Heart right ventricle (tissue), 16 donors: ENCODE measurements at regions not wholly inside any gene's neighbourhood (a gene's known extent, or its start where the extent isn't known, plus 50 kb on each side); places are given as distances from the start of the nearest gene placed in this dataset.

Experiments used
- ATAC-seq, 8 donors: fragments of 200-7000 bp; cut with Tn5 transposase; one replicate each; pipeline ENCODE4 v1.9.1; 2020; ENCODE audit warnings: mild to moderate bottlenecking in 8 of 8, moderate library complexity in 8 of 8, moderate number of reproducible peaks in 1 of 8
- DNase-seq, 2 donors: peaks; one replicate each; pipeline ENCODE4 v3.0.0-alpha.2; 2020
- H3K27ac ChIP-seq, 10 donors: fragments of 200-600 bp; sonication (generic) in 2 of 10; one replicate each; pipeline versions ENCODE4 v1.5.0 to v1.8.0; 2020 to 2022; ENCODE audit warnings: mild to moderate bottlenecking in 3 of 10
- H3K27me3 ChIP-seq, 7 donors: fragments of 200-600 bp; one replicate each; pipeline ENCODE4 v1.8.0; 2021 to 2022; ENCODE audit warnings: mild to moderate bottlenecking in 2 of 7
- H3K36me3 ChIP-seq, 9 donors: fragments of 200-600 bp; sonication (generic) in 1 of 9; one replicate each; pipeline versions ENCODE4 v1.5.0 to v1.8.0; 2020 to 2022; ENCODE audit warnings: mild to moderate bottlenecking in 2 of 9
- H3K4me1 ChIP-seq, 9 donors: fragments of 200-600 bp; sonication (generic) in 1 of 9; one replicate each; pipeline versions ENCODE4 v1.5.0 to v1.8.0; 2020 to 2022; ENCODE audit warnings: mild to moderate bottlenecking in 4 of 9
- H3K4me3 ChIP-seq, 10 donors: fragments of 200-600 bp; sonication (generic) in 2 of 10; one replicate each; pipeline versions ENCODE4 v1.5.0 to v1.8.0; 2020 to 2022; ENCODE audit warnings: mild to moderate bottlenecking in 7 of 10, moderate library complexity in 2 of 10
- H3K9me3 ChIP-seq, 11 donors: fragments of 200-600 bp in 10 of 11; sonication (generic) in 2 of 11; one replicate each; pipeline versions ENCODE4 v1.5.0 to v1.8.0; 2013 to 2022; ENCODE audit warnings: mild to moderate bottlenecking in 2 of 11, control low read depth in 1 of 11, moderate library complexity in 1 of 11
- CTCF ChIP-seq, 9 donors: fragments of 200-600 bp; sonication (generic) in 2 of 9; IDR thresholded peaks; one replicate each; pipeline versions ENCODE4 v1.5.0 to v1.8.0; 2021 to 2022; ENCODE audit warnings: antibody characterized with exemption in 9 of 9, mild to moderate bottlenecking in 5 of 9, moderate library complexity in 1 of 9
- WGBS, 2 donors: extraction: QIAGEN DNeasy Blood & Tissue Kit; methylation state at CpG; one replicate each; pipeline ENCODE4 v1.1.7; 2013; ENCODE audit warnings: inconsistent platforms in 1 of 2; 5-methylcytosine and 5-hydroxymethylcytosine counted together
- intact Hi-C, 10 donors: fragments of 100-400 bp; cut with DNase I; formaldehyde crosslinking; loops; one replicate each; pipeline versions ENCODE4 v1.11.1 to v1.14.2; 2022
- donor health status: Arrhythmogenic right ventricular cardiomyopathy.
- donor health status: ischemic (EF 13 %, LVEDD 7.1; RV severe dilation, severe dysfunction).
- donor health status: healthy with polysubstance abuse.
- donor health status: DM: no; HTN: yes; CAD: no.
- donor health status: DM: no; HTN: no; CAD: no.
- donor health status: ischemic (EF 25% LVEDD 6.9; RV normal size, moderate dysfunction).
- donor health status: ischemic (EF 25% LVEDD 5.7; RV mildly dilated, moderate dysfunction).
- donor health status: healthy.
- donor health status: DM: yes; HTN: yes; CAD: no.
- donor health status: Ischemic cardiomyopathy.
- donor health status: ischemic (EF 35%, LVEDD 5.7; RV mildly dilated, moderate dysfunction).
- donor health status: nonischemic (EF 11% LVEDD 7.7; RV severe dilation, severe dysfunction).
- donor health status: DM: yes; HTN: yes; CAD: no.
- donor health status: PGD.
- donor health status: ischemic (EF 29% LVEDD 5.4; RV normal size, mild dysfunction).
- donor health status: nonischemic (EF 23%, LVEDD 6.1; RV moderate dilation, normal function).

- Histone ChIP-seq H3K36me3 (no peaks in the 10 kb centered on the region), H3K27me3 (peaks cover 0 to 4% (median 0%) of the 10 kb centered on the region in 7 donors), H3K27ac (no peak overlapping the region), H3K9me3 (peaks cover 0 to 14% (median 0%) of the 10 kb centered on the region in 11 donors), H3K4me1 (no peaks in the 10 kb centered on the region), H3K4me3 (no peak overlapping the region)
- ATAC-seq: no peak
- TF ChIP-seq CTCF (IDR thresholded peaks at IDR 0.05): no peak
- 87 to 88% methylated on average over 3 of the region's 3 CpGs for WGBS, 2 donors
- intact Hi-C loops: loop anchor here in 1 of 10 donors (10.0 kb wide), 1 partner anchor 145 kb away; no protein-coding TSS in a partner anchor
- DNase-seq: no peak
These were observed 99.5 kb upstream of the TUSC7 start for GRCh38 chr3:116610124-116610523.

GRCh38 chr3:116614795-116615362, 94.7 kb upstream of the TUSC7 start:
- 39 to 48% methylated on average over 4 of the region's 4 CpGs for WGBS, 2 donors
- intact Hi-C loops: loop anchor here in 1 of 10 donors (10.0 kb wide), 1 partner anchor 140 kb away; no protein-coding TSS in a partner anchor
- no peak for ATAC-seq

GRCh38 chr3:116618138-116618537, 91.4 kb upstream of the TUSC7 start:
- 58 to 79% methylated on average over 2 of the region's 2 CpGs for WGBS, 2 donors
- peaks cover 0 to 5% (median 0%) of the 10 kb centered on the region in 11 donors for H3K9me3 ChIP-seq
- H3K27ac ChIP-seq: no peak overlapping the region
- no peak for TF ChIP-seq CTCF (IDR thresholded peaks at IDR 0.05)
- H3K4me1 ChIP-seq: no peaks in the 10 kb centered on the region
- no peaks in the 10 kb centered on the region for H3K36me3 ChIP-seq
- no peak overlapping the region for H3K4me3 ChIP-seq
- DNase-seq (no peak), ATAC-seq (no peak)
- intact Hi-C loops: loop anchor here in 1 of 10 donors (10.0 kb wide), 1 partner anchor 137 kb away; no protein-coding TSS in a partner anchor
- peaks cover 0 to 4% (median 0%) of the 10 kb centered on the region in 7 donors for H3K27me3 ChIP-seq

More at GRCh38 chr3:116614795-116615362, 94.7 kb upstream of the TUSC7 start:
- no peaks in the 10 kb centered on the region for H3K4me1 ChIP-seq
- H3K9me3 ChIP-seq: no peaks in the 10 kb centered on the region
- H3K27me3 ChIP-seq: peaks cover 0 to 8% (median 0%) of the 10 kb centered on the region in 7 donors
- TF ChIP-seq CTCF (IDR thresholded peaks at IDR 0.05): peak in 6 of 9 donors; percentile 12 to 29 (median 24)
- no peak overlapping the region for H3K4me3 ChIP-seq
- no peak for DNase-seq
- no peaks in the 10 kb centered on the region for H3K36me3 ChIP-seq
- H3K27ac ChIP-seq: no peak overlapping the region

GRCh38 chr3:116618930-116619329, 90.6 kb upstream of the TUSC7 start:
- intact Hi-C loops: loop anchor here in 1 of 10 donors (10.0 kb wide), 1 partner anchor 136 kb away; no protein-coding TSS in a partner anchor
- WGBS, 2 donors: 81 to 87% methylated on average over 2 of the region's 2 CpGs

More at GRCh38 chr3:116618930-116619329, 90.6 kb upstream of the TUSC7 start:
- H3K27me3 ChIP-seq: peaks cover 0 to 4% (median 0%) of the 10 kb centered on the region in 7 donors
- TF ChIP-seq CTCF (IDR thresholded peaks at IDR 0.05): no peak
- peaks cover 0 to 13% (median 2%) of the 10 kb centered on the region in 11 donors for H3K9me3 ChIP-seq
- no peaks in the 10 kb centered on the region for H3K36me3 ChIP-seq
- H3K4me1 ChIP-seq: no peaks in the 10 kb centered on the region
- H3K27ac ChIP-seq: no peak overlapping the region
- no peak overlapping the region for H3K4me3 ChIP-seq
- no peak for ATAC-seq
- no peak for DNase-seq
